ENCODE measurements at regions not wholly inside any gene's neighbourhood (a gene's known extent, or its start where the extent isn't known, plus 50 kb on each side); places are given as distances from the start of the nearest gene placed in this dataset.

DNA sequence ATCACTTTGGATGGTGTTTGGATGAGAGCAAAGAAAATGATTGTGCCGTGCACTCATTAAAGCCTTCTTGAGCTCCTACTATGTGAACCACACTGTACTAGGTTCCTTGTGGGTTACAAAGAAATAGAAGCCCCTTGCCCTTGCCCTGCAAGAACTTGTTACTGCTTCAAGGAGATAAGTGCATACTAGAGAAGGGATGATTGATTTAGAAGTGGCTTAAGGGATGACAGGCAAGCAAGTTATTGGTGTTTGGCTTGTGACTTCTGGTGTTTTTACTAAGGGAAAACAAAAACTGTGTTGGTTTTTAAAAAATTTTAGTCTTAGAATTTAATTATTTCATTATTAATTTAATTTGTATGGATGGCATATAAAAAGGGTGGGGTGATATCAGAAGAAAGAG lies 67.4 kb downstream of the IL21 start (continued):
- TF ChIP-seq, protein P1, sequence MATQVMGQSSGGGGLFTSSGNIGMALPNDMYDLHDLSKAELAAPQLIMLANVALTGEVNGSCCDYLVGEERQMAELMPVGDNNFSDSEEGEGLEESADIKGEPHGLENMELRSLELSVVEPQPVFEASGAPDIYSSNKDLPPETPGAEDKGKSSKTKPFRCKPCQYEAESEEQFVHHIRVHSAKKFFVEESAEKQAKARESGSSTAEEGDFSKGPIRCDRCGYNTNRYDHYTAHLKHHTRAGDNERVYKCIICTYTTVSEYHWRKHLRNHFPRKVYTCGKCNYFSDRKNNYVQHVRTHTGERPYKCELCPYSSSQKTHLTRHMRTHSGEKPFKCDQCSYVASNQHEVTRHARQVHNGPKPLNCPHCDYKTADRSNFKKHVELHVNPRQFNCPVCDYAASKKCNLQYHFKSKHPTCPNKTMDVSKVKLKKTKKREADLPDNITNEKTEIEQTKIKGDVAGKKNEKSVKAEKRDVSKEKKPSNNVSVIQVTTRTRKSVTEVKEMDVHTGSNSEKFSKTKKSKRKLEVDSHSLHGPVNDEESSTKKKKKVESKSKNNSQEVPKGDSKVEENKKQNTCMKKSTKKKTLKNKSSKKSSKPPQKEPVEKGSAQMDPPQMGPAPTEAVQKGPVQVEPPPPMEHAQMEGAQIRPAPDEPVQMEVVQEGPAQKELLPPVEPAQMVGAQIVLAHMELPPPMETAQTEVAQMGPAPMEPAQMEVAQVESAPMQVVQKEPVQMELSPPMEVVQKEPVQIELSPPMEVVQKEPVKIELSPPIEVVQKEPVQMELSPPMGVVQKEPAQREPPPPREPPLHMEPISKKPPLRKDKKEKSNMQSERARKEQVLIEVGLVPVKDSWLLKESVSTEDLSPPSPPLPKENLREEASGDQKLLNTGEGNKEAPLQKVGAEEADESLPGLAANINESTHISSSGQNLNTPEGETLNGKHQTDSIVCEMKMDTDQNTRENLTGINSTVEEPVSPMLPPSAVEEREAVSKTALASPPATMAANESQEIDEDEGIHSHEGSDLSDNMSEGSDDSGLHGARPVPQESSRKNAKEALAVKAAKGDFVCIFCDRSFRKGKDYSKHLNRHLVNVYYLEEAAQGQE (IDR thresholded peaks at IDR 0.05; ENCODE audit: unreplicated experiment) = no peak

DNA sequence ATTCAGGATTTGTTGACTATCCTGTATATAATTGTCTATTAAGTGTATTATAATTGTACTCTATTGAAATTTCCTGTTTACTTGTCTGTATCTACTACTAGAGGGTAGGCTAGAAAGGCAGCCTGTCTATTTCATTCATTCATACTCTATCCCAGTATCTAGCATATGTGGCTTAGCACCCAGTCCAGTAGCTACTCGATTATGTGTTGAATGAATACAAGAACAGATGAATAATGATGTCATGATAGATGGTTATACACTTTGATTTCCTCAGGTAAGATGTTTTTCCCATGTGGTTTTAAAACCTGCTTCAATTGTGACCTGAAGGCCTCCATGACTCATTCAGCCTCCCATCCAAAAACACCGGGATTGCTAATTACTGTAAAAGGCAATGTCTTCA lies 68.0 kb downstream of the IL21 start:
- ATAC-seq (no peak), DNase-seq (ENCODE audit: low spot score) (no peak)
- Histone ChIP-seq H3K4me2 (no peak overlapping the region), H3K27ac (ENCODE audit: low read depth) (no peak overlapping the region), H3K9me2 (ENCODE audit: insufficient read depth) (no peaks in the 10 kb centered on the region), H3K79me2 (replicated peaks; ENCODE audit: insufficient read depth) (no peaks in the 10 kb centered on the region), H2AFZ (no peak overlapping the region), H3K36me3 (ENCODE audit: insufficient read depth) (no peaks in the 10 kb centered on the region), H3K27me3 (ENCODE audit: insufficient read depth) (no peaks in the 10 kb centered on the region), H3K4me1 (ENCODE audit: insufficient read depth) (peaks cover 16% of the 10 kb centered on the region), H3F3A (replicated peaks; ENCODE audit: low read depth) (no peaks in the 10 kb centered on the region), H3K4me3 (no peak overlapping the region), H4K20me1 (replicated peaks; ENCODE audit: insufficient read depth) (no peaks in the 10 kb centered on the region)
- TF ChIP-seq STAT1 (IDR thresholded peaks at IDR 0.05; ENCODE audit: unreplicated experiment) (no peak), ZNF114 (CRISPR knock-in tag; IDR thresholded peaks at IDR 0.05) (no peak)
- TF ChIP-seq, protein P2, sequence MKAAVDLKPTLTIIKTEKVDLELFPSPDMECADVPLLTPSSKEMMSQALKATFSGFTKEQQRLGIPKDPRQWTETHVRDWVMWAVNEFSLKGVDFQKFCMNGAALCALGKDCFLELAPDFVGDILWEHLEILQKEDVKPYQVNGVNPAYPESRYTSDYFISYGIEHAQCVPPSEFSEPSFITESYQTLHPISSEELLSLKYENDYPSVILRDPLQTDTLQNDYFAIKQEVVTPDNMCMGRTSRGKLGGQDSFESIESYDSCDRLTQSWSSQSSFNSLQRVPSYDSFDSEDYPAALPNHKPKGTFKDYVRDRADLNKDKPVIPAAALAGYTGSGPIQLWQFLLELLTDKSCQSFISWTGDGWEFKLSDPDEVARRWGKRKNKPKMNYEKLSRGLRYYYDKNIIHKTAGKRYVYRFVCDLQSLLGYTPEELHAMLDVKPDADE (IDR thresholded peaks at IDR 0.05) = no peak
- Mint-ChIP-seq H3K27me3 (ENCODE audit: insufficient read depth, low read depth, poor library complexity) (no peaks in the 10 kb centered on the region), H3K36me3 (ENCODE audit: low read depth) (no peaks in the 10 kb centered on the region), H3K4me3 (no peak overlapping the region), H3K4me1 (peaks cover 14% of the 10 kb centered on the region; the same call in 2 of the 3 replicates), H3K27ac (no peak overlapping the region), H3K9me3 (peaks cover 5% of the 10 kb centered on the region; the same call in 1 of the 3 replicates)

DNA sequence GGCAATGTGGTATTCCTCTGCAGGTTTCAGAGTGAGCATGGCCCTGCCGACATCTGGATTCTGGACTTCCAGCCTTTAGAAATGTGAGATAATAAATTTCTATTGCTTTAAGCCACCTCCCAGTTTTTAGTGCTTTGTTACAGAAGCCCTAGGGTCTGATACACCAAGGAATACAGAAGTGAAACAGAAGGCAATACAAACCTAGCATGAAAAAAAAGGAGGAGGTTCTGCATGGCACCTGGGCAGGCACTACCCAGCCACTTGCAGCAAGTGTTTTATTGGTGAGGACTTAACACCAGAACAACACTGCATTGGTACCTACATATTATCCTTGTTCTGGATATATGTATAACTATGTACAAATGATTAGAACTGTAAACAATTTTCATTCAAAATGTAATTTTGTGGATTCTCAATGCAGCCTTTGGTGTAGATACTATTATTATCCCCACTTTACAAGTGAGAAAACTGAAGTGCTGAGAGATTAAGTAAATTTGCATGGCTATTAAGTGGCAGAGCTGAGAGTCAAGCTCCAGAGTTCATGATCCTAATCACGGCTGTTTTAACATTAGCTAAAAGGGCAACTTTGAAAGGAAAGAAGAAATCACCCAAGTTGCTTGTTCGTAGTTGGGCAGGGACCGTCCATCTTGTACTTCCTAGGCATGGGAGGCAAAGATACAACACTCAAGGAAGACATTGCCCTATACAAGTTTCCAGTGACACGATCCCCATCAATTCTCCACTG lies 71.8 kb downstream of the IL21 start:
- Histone ChIP-seq H3F3A (replicated peaks; ENCODE audit: low read depth) (no peaks in the 10 kb centered on the region), H3K4me1 (ENCODE audit: insufficient read depth) (peaks cover 16% of the 10 kb centered on the region), H4K20me1 (replicated peaks; ENCODE audit: insufficient read depth) (no peaks in the 10 kb centered on the region), H3K4me2 (peak overlapping the region; percentile 39; the same call in 1 of the 2 replicates), H3K79me2 (replicated peaks; ENCODE audit: insufficient read depth) (no peaks in the 10 kb centered on the region), H3K27me3 (ENCODE audit: insufficient read depth) (no peaks in the 10 kb centered on the region), H3K27ac (ENCODE audit: low read depth) (no peak overlapping the region), H2AFZ (no peak overlapping the region), H3K36me3 (ENCODE audit: insufficient read depth) (no peaks in the 10 kb centered on the region), H3K9me2 (ENCODE audit: insufficient read depth) (0 out of 2 replicates have a peak, but pooled peaks cover 4% of the 10 kb centered on the region), H3K4me3 (no peak overlapping the region)
- ATAC-seq = no peak; the same call in 2 of the 3 replicates
- Mint-ChIP-seq H3K27me3 (ENCODE audit: insufficient read depth, low read depth, poor library complexity) (peaks cover 2% of the 10 kb centered on the region), H3K4me1 (peaks cover 14% of the 10 kb centered on the region; the same call in 2 of the 3 replicates), H3K36me3 (ENCODE audit: low read depth) (no peaks in the 10 kb centered on the region), H3K27ac (peak overlapping the region; percentile 42; the same call in 1 of the 2 replicates), H3K9me3 (no peaks in the 10 kb centered on the region), H3K4me3 (no peak overlapping the region)
- TF ChIP-seq, protein P3, sequence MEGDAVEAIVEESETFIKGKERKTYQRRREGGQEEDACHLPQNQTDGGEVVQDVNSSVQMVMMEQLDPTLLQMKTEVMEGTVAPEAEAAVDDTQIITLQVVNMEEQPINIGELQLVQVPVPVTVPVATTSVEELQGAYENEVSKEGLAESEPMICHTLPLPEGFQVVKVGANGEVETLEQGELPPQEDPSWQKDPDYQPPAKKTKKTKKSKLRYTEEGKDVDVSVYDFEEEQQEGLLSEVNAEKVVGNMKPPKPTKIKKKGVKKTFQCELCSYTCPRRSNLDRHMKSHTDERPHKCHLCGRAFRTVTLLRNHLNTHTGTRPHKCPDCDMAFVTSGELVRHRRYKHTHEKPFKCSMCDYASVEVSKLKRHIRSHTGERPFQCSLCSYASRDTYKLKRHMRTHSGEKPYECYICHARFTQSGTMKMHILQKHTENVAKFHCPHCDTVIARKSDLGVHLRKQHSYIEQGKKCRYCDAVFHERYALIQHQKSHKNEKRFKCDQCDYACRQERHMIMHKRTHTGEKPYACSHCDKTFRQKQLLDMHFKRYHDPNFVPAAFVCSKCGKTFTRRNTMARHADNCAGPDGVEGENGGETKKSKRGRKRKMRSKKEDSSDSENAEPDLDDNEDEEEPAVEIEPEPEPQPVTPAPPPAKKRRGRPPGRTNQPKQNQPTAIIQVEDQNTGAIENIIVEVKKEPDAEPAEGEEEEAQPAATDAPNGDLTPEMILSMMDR (conservative IDR thresholded peaks at IDR 0.05; ENCODE audit: low read depth in 2 of 2) = no peak
- TF ChIP-seq CREB1 (CRISPR knock-in tag; IDR thresholded peaks at IDR 0.05; ENCODE audit: low read depth) (no peak), EZH2phosphoT487 (IDR thresholded peaks at IDR 0.05; ENCODE audit: unreplicated experiment) (no peak)
- TF ChIP-seq, protein P1 (IDR thresholded peaks at IDR 0.05; ENCODE audit: unreplicated experiment) = no peak
- DNase-seq (ENCODE audit: low spot score) = peak; percentile 5
